Stimulated activated CD8-positive, alpha-beta memory T cell treated with anti-CD3 and anti-CD28 coated beads, Interleukin-7, amount 100 ng/mL, for 4 hours (primary cell): ENCODE measurements at regions not wholly inside any gene's neighbourhood (a gene's known extent, or its start where the extent isn't known, plus 50 kb on each side); places are given as distances from the start of the nearest gene placed in this dataset.
"Not testable (repeated sequence)": the region's sequence is repeated elsewhere in the genome, so short reads cannot be mapped to it uniquely, and the experiment has no call there.

Experiments
- DNase-seq, 2 donors: peaks; one replicate each; pipeline ENCODE4 v3.0.0-alpha.2; 2020; ENCODE audit warnings: low read depth in 2 of 2

DNA sequence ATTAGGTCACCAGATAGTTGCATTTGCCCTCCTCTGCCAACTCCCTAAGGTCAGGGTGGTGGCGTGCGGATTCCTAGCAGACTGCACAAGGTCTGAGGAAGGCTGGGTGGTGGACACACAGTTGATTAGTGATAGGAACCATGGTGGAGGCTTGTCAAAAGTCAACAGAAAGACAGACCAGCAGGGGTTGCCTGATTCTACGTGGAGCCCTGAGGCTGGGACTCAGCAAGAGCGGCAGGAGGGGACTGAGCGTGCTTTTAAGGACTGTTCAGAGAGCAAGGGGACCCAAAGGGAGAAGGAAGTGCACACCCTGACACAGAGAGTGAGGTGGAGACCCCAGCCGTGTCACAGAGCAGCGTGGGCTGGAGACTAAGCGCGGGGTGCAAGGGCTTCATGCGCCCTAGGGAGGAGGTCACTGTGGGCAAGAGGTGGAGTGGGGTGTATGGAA is 513.2 kb downstream of the RNF144A start:
- peak in 1 of 2 donors; percentile 7 for DNase-seq

DNA sequence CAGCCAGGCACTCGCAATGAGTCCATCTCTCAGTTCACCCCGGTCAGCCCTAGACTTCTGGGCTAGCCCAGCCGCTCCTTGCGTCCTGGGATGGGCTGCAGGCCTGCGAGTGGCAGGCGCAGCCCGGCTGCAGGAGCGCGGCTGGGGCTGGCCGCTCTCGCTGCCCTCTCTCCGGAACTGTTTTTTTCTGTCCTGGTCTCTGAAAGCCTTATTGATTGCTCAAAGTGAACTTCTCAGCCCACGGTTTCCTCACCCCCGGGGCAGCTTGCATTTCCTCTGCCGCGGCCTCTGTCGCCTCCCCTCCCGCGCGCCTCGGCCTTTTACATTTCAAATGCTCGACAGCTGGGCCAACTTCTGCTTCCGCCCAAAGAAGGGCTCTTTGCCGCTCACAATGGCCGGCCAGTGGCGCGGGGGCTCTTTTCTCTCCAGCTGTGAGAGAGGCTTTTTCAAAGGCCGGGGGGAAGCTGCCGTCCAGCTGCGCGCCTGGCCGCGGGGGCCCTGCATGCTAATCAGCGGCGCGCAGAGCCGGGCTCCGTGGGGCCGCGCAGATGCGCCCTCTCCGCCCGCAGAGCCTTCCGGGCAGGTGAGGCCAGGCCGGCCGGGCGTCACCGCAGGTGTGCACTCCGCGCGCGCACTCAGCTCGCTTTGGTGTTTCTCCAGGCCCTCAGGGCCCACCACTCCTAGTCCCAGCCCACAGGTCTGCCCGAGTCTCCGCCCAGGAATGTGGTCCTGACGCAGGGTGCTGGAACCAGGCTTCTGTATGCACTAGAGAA is 513.8 kb downstream of the RNF144A start:
- DNase-seq = peak in 1 of 2 donors; percentile 49

DNA sequence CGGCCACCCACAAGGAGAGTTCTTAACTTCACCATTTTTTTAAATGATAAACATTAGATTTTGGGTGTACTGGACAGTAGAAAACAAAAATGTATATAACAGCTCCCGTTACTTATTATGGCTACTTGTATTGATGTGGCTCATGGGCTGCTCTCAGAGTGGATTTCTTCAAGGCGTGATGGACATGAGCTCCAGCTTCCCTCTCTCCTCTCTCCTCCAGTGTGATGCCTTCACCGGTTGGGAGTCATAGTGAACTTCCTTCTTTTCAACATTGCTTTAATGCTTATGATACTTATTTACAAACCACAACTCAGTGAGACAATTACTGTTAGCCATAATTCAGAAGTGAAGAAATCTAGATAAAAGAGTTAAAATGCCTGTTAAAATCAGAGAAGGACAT is 515.2 kb downstream of the RNF144A start:
- DNase-seq = no peak

DNA sequence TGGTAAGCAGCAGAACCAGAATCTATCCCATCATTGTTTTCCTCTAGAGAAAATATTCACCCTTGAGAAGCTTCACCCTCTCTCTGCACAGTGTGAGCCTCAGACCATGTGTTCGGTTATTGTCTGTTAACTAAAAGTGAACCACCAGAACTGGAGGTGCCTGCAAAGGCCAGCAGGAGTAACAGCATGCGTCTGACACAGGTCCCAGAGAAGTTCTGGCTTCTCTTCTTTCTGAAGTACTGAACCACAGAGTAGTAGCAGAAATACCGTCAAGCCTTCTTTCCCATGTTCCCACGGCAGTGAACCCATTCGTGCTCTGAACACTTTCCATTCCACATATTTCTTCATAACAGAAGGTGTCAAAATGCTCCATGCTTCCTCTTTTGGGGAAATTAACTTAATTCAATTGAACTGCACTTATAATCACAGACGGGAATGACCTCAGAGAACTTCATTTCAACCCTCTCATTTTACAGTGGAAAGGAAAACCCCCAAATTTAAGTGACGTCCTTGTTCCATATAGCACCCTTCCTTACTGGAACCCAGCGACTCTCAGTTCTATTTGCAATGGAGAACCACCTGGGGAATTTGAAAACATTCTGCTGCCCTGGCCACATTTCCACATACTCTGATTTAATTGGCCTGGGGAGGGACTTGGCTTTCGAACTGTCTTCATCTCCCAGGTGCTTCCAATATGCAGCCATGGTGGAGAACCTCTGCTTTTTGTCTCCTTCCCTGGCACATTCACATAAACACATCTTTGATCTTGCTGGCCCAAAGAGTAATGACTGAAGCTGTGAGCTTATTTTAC is 519.1 kb downstream of the RNF144A start:
- DNase-seq = no peak

DNA sequence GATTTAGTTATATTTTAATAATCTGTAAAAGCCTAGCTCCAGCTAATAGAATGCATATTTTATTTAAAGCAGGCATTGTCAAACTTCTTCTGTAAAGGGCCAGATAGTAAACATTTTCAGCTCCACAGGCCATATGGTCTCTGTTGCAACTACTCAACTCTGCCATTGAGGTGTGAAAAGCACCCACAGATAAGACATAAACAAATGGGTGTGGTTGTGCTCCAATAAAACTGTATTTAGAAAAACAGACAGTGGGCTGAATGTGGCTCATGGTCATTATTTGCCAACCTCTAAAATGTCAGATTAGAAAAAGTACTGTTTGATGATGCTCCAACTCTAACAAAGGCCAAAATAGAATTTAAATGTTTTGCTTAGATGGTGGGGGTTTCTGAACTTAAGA is 519.9 kb downstream of the RNF144A start:
- DNase-seq = no peak

DNA sequence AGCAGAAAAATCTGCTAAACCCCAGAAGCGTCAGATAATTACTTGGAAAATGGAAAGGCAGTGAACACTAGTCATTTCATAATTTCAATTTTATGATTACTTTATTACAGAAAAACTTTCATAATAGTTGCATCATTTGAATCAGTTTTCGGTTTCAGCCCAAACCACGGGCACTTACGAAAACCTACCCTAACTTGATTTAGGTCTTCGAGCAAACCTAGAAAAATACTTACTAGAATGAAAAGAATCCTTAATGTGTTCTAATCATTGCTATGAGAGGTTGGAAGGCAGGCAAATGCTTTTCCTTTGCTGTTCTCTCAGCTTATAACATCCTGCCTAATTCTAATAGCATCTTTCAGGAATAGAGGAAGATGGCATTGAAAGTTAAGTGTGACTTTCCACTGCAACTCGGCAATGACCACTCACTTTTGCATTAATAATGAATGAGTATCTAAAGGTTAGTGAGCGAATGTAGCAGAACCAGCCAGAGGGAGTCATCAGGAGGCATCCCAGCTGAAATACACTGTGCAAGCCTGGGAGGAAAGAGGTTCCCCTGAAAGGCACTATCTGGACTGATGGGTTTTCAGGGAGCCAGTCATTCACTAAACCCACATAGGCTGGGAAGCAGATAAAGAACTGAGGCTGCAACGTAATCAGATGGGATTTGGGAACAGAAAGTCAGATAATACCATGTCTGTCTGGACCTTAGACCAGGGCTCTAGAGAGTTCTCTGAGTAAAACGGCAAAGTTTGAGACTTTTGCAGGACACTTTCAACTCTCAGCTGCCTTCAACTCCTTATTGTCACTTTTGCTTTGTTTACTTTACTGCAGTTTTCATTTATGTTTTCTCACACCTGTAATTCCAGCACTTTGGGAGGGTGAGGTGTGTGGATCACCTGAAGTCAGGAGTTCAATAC is 520.8 kb downstream of the RNF144A start:
- DNase-seq = no peak

DNA sequence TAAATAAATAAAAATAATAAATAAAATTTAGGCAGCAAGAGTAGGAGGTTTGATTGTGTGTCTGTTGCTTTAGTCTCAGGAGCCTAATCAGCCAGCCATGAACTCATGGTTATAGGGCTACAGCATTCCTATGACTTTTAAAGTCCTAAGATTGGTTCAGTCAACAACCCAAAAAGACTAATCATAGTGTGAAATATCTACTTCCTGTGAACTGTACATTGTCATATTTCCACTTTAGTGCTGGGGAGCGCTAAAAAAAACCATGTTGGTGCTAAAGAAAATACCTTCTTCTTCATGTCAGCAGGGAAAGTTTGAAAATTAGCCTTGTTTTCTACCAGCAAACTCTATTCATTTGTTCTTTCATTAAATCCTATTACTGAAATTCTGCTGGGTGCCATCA is 521.6 kb downstream of the RNF144A start:
- DNase-seq = no peak

DNA sequence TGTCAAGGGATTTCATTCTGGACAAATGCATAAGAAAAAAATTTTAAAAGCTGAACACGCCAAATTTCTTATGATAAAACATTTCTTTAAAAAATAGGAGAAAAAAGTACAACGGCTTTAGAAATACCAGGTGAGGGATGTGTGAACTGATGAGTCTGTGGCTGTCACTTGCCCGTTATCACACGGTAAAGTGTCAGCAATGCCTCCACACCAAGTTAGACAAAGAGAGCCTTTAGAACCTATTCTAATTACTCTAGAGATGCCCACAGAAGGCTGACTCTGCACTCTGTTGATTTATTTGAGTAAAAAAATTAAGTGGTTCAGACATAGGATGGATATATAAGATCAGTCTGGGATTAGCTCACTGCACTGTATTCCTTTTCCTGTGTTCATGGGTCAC is 523.8 kb downstream of the RNF144A start:
- DNase-seq = no peak

DNA sequence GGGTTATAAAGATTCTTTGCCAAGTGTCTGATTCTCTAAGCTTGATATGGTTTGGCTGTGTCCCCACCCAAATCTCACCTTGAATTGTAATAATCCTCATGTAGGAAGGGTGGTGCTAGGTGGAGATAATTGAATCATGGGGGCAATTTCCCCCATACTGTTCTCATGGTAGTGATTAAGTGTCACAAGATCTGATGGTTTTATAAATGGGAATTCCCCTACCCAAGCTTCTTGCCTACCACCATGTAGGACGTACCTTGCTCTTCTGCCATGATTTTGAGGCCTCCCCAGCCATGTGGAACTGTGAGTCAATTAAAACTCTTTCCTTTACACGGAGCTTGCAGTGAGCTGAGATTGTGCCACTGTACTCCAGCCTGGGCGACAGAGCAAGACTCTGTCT is 524.6 kb downstream of the RNF144A start:
- not testable (repeated sequence) for DNase-seq

DNA sequence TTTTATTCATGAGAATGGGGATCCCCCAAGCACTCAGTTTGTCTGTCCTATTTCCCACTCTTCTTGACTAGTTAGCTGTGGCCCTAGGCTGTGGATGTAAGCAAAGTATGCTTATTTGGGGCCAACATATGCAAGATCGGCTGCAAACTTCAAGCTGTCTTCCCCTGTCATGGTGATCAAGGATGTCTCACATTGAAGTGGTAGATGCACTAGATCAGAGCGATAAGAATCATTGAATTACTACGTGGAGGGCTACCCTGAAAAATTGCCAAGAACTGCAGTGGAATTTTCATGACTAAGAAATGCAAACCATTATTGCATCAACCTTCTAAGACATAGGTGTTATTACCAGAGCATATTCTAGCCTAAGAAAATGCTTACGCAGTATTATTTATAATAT is 527.4 kb downstream of the RNF144A start:
- no peak for DNase-seq

DNA sequence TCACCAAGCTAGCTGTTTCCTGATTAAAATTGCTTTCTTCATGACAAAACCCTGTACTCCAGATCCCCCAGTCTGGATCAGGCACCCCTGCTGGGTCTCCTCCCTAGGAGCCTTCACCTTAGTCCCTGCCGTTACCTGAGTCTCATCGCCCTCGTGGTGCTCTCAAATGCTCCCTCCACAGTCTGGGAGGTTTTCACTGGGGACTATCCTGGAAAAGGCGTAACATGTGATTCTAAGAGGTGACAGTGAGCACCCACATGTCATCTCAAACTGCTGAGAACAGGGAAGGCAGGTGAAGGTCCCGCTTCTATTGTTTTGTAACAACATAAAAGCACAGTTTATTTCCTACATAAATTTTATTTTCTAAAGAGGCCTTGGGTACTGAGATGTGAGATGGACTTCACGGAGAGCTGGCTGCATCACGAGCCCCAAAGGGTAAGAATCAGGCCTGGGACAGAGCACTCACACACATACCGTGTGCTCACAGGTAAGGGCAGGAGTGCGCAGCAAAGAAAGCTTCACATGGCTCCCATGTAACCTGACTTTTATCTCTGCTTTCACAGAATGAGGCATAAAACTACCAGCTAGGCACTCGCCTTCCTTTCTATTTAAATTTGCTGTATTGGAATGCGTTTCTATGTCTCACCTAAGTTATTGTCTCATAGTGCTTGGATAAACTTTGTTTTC is 531.5 kb downstream of the RNF144A start:
- no peak for DNase-seq

DNA sequence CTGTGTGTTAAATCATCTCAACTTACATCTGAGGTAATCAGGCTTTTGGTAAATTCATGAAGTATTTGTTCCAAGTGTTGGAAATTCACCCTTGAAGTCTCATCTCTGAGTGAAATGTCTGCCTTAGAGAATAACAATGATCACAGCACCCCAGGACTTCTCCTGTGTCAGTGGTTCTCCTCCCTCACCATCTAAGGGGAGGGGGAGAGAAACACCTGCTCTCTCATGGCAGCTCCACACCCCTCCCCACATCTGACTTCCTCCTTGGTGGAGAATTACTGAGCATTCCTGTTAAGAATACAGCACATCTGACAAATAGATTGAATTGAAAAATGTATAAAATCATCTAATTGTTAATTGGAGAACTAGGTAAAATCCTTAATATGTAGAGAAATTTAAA is 532.1 kb downstream of the RNF144A start:
- no peak for DNase-seq

DNA sequence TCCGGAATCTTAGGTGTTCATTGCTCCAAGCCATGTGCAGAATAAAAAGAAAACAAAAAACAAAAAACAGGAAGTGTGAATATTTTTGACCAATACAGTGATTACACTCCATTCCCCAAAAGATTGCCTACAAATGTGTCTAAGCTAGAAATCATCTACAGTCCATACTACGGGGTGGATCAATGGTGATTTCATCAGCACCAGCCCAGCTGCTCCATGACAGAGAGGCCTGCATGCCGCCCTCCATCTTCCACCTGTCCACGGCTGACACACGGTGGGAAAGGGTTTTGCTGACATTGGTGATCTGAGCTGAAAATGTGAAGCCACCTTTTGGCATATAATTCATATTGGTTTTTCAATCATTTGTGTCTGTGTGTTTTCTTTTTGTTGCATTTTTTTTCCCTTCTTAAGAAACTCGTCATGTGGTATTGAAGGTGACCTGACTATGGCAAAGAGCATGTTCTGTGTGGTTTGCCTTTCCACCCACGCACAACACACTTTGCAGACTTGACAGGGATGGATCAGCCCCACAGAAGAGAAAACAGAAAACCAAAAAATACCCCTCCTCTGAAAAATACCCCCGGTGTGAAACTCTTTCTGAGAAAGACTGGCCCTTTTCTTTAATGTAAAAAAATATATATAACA is 533.1 kb downstream of the RNF144A start:
- peak; percentile 57 to 60 for DNase-seq

DNA sequence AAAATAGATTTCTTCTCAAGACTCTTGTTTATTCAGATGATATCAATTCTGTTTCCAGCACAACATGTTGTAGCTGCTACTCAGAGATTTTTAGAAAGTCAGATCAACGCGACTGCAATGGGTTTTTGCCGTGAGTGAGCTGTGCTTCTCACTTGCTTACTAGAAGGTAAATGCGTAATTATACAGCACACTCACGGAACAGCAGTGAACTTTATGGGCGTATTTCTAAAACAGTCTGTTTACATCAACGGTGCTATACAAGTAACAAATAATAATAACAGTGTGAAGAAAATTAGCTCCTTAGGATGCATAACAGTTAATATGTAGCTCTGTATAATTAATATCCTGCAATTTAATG is 533.6 kb downstream of the RNF144A start:
- DNase-seq = peak in 1 of 2 donors; percentile 23

DNA sequence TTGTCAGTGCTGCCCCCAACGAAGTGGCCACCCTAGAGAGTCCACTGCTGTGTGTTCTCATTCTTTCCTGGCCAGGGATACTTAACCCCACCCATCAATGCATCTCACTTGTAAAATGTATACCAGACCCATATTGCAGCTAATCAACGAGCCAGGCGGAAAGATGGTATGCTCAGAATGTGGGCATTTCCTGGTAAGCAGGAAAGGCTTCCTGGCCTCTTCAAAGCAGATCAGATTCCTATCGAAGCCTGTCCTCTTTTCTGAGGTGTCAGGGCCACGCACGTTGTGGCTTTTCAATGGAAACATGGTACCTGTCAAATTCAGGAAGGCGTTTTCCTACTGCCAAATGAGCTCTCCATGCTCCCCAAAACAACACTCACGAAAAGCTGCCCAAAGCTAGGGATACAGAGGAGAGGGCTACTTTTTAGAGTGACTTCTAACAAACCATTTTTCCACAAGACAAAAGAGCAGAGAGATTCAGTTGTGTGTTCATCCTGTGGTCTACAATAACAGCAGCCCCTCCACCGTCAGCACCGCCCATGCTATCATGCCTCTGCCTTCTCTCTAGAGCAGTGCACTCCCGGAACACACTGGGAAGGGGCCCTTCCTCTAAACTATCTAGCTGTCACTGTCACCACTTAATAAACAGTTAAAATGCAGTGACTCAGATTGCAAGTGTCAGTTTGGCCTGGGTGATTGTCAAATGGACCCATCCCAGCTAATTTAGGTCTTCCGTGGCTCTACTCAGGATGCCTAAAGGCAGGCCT is 535.1 kb downstream of the RNF144A start:
- no peak for DNase-seq

DNA sequence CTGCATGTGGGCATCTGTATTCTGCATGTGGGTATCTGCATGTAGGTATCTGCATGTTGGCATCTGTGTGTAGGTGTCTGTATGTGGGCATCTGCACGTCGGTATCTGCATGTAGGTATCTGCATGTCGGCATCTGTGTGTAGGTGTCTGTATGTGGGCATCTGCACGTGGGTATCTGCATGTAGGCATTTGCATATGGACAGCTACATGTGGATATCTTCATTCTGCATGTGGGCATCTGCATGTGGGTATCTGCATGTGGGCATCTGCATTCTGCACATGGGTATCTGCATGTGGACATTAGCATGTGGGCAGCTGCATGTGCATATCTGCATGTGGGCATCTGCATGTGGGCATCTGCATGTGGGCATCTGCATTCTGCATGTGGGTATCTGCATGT is 537.4 kb downstream of the RNF144A start:
- DNase-seq = no peak

DNA sequence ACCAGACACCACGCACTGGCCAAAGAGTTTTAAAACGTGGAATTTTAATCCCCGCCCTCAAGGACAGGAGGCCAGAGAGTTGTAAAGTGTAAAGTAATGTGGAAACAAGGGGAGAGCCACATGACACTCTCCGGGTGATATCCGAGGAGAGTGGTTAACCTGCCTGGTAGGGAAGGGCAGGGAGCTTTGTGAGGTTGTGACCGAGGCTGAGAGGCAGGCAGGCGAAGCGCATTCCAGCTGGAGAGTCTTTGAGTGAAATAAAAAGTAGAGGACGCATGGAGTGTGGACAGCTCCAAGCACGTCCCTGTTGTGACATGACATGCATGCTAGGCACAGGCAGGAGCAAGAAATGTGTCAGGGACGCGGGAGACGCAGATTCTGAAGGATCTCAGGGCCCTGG is 539.5 kb downstream of the RNF144A start:
- no peak for DNase-seq

DNA sequence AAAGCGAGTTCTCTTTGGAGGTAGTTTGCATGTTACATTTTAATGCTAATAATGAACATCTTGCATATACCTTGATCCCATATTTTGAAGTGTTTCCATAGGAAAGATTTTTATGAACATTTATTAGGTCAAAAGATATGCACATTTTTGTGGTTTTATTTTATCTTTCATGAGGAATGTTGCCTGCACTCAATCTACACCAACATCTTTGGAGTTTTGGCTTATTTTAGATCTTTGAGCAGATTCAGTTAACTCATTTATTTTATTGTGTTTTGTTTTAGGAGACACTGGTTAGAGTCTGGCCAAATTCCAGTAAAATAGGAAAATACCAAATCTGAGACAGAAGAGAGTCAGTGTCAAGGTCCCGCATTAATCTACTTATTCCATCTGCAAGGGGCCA is 540.9 kb downstream of the RNF144A start:
- DNase-seq = no peak

DNA sequence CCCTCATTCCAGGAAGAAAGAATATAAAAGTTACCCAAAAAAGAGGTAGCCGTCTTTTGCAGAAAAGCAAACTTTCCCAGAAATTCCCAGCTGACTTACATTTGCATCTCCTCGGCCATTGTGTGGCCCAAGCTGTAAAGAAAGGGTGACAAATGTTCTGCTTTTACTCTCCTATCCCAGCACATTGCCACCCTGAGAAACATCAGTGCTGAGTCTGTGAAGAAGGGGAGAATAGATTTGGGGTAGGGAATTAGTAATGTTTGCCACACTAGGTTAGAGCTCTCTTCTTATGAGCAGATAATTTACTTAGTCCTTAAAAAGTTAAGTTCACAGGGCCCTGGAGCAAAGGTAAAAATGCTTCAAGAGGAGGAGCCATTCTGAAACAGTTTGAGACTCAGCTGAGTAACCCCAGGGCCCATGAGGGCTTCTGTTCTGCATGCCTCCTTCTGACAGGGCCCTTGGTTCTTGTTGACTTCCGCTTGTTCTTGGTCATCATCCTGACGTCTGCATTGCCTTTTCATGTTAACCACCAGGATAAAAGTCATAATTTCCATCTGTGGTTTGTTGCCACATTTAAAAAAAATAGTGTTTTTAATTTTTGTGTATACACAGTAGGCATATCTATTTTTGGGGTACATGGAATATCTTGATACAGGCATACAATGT is 550.7 kb downstream of the RNF144A start:
- peak; percentile 33 to 36 for DNase-seq

DNA sequence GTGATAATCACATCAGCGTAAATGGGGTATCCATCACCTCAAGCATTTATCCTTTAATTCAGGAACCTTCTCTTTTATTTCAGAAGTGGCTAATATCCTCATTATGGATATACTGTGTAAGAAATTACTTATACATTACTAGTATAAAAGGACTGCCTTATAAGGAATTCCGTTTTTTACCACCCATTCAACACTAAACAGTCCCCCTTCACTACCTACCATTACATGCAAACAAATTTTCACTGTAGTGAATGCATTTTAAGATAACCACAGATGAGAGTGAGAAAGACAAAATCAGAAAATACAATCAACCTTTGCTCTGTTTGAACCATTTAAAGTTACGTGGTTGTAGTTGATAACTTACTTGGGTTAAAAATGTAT is 551.2 kb downstream of the RNF144A start:
- no peak for DNase-seq
